NCI-H2107 (cell line): ENCODE measurements at regions not wholly inside any gene's neighbourhood (a gene's known extent, or its start where the extent isn't known, plus 50 kb on each side); places are given as distances from the start of the nearest gene placed in this dataset.

Experiments
- DNase-seq: peaks from one replicate; lab custom pipeline; 2025; lab: John Stamatoyannopoulos, UW

- DNase-seq, result no peak
Measured at GRCh38 chr14:87879389-87879788, 113.6 kb downstream of the GALC start.

GRCh38 chr14:87878959-87879358 lies 114.0 kb downstream of the GALC start:
- DNase-seq, result no peak

- no peak for DNase-seq
Measured at GRCh38 chr14:87877877-87878276, 115.1 kb downstream of the GALC start.

- DNase-seq, result no peak
Measured at GRCh38 chr14:87874676-87875075, 118.3 kb downstream of the GALC start.

GRCh38 chr14:87873741-87874140 lies 119.2 kb downstream of the GALC start:
- DNase-seq, result no peak

- no peak for DNase-seq
Measured at GRCh38 chr14:87869619-87870583, 123.1 kb downstream of the GALC start.

- no peak for DNase-seq
Measured at GRCh38 chr14:87868920-87869319, 124.1 kb downstream of the GALC start.

GRCh38 chr14:87866116-87866515 lies 126.9 kb downstream of the GALC start:
- no peak for DNase-seq

- no peak for DNase-seq
Measured at GRCh38 chr14:87864356-87865270, 128.4 kb downstream of the GALC start.

- no peak for DNase-seq
Measured at GRCh38 chr14:87863047-87863446, 129.9 kb downstream of the GALC start.

GRCh38 chr14:87852107-87852506 lies 140.9 kb downstream of the GALC start:
- DNase-seq, result no peak

- no peak for DNase-seq
Measured at GRCh38 chr14:87851190-87851589, 141.8 kb downstream of the GALC start.

- no peak for DNase-seq
Measured at GRCh38 chr14:87847216-87847755, 145.7 kb downstream of the GALC start.

GRCh38 chr14:87840906-87841305 lies 152.1 kb downstream of the GALC start:
- DNase-seq, result no peak

GRCh38 chr14:87838931-87839330 lies 154.1 kb downstream of the GALC start:
- DNase-seq, result no peak

- no peak for DNase-seq
Measured at GRCh38 chr14:87837296-87837695, 155.7 kb downstream of the GALC start.

GRCh38 chr14:87834594-87834993 lies 158.4 kb downstream of the GALC start:
- DNase-seq, result no peak

- DNase-seq, result no peak
Measured at GRCh38 chr14:87833026-87833425, 160.0 kb downstream of the GALC start.

- DNase-seq, result no peak
Measured at GRCh38 chr14:87830443-87831096, 162.4 kb downstream of the GALC start.

GRCh38 chr14:87829543-87829942 lies 163.4 kb downstream of the GALC start:
- DNase-seq, result no peak

GRCh38 chr14:87824266-87824665 lies 168.7 kb downstream of the GALC start:
- no peak for DNase-seq

- DNase-seq, result no peak
Measured at GRCh38 chr14:87816416-87816815, 176.6 kb downstream of the GALC start.
